CD14-positive monocyte (primary cell): ENCODE measurements at regions not wholly inside any gene's neighbourhood (a gene's known extent, or its start where the extent isn't known, plus 50 kb on each side); places are given as distances from the start of the nearest gene placed in this dataset.

Source experiments
- DNase-seq, 3 donors: peaks; one replicate each; pipeline ENCODE4 v3.0.0-alpha.2; 2011 to 2022
- H2AFZ ChIP-seq: 2 replicates; pipeline ENCODE4 v1.6.0; 2012; ENCODE audit warnings: mild to moderate bottlenecking, low read depth, low read length, inconsistent platforms; ENCODE audit not compliant: insufficient read depth, poor library complexity, severe bottlenecking
- H3K27ac ChIP-seq, 2 donors: 1 replicate in 1 of 2; 2 replicates in 1 of 2; pipeline ENCODE4 v1.5.1; 2012 to 2013; ENCODE audit warnings: low read length in 2 of 2, control low read depth in 1 of 2, inconsistent platforms in 1 of 2, low read depth in 1 of 2, mild to moderate bottlenecking in 1 of 2
- H3K27me3 ChIP-seq, 2 donors: one replicate each; pipeline versions ENCODE4 v1.6.0 to v1.6.1; 2011 to 2013; ENCODE audit warnings: low read length in 2 of 2; ENCODE audit not compliant: control insufficient read depth in 2 of 2, insufficient read depth in 2 of 2
- H3K36me3 ChIP-seq, 2 donors: replicated peaks in 1 of 2; 1 replicate in 1 of 2; 2 replicates in 1 of 2; pipeline versions ENCODE4 v1.5.1 to v1.6.1; 2012 to 2013; ENCODE audit warnings: low read length in 2 of 2, control low read depth in 1 of 2, inconsistent platforms in 1 of 2, mild to moderate bottlenecking in 1 of 2; ENCODE audit not compliant: insufficient read depth in 2 of 2, control insufficient read depth in 1 of 2
- H3K4me1 ChIP-seq, 2 donors: 1 replicate in 1 of 2; 2 replicates in 1 of 2; pipeline versions ENCODE4 v1.5.1 to v1.6.1; 2012 to 2013; ENCODE audit warnings: low read length in 2 of 2, control low read depth in 1 of 2, inconsistent platforms in 1 of 2, mild to moderate bottlenecking in 1 of 2, moderate library complexity in 1 of 2; ENCODE audit not compliant: insufficient read depth in 2 of 2, control insufficient read depth in 1 of 2
- H3K4me2 ChIP-seq: replicated peaks from 2 replicates; pipeline ENCODE3; 2012; ENCODE audit warnings: low read length, moderate library complexity, mild to moderate bottlenecking; ENCODE audit not compliant: poor library complexity, severe bottlenecking; ENCODE audit errors: extremely low read depth
- H3K4me3 ChIP-seq, 3 experiments: fragments of 200-600 bp in 1 of 3; sonication (generic) in 1 of 3; replicated peaks in 1 of 3; 1 replicate in 2 of 3; 2 replicates in 1 of 3; pipeline ENCODE4 v1.5.1; 2011 to 2013; ENCODE audit warnings: low read length in 3 of 3, mild to moderate bottlenecking in 3 of 3, control low read depth in 2 of 3, low read depth in 2 of 3, inconsistent platforms in 1 of 3, moderate library complexity in 1 of 3
- H3K79me2 ChIP-seq: 2 replicates; pipeline ENCODE4 v1.6.0; 2012; ENCODE audit warnings: mild to moderate bottlenecking, control low read depth, inconsistent platforms, low read length, moderate library complexity; ENCODE audit not compliant: insufficient read depth
- H3K9ac ChIP-seq: 2 replicates; pipeline ENCODE4 v1.6.0; 2017; ENCODE audit warnings: low read length, mild to moderate bottlenecking; ENCODE audit not compliant: insufficient read depth, poor library complexity, severe bottlenecking
- H3K9me3 ChIP-seq, 2 donors: replicated peaks in 1 of 2; 1 replicate in 1 of 2; 2 replicates in 1 of 2; pipeline versions ENCODE4 v1.5.1 to v1.6.1; 2012 to 2013; ENCODE audit warnings: low read length in 2 of 2, control low read depth in 1 of 2; ENCODE audit not compliant: control insufficient read depth in 1 of 2, insufficient read depth in 1 of 2
- H4K20me1 ChIP-seq: 2 replicates; pipeline ENCODE4 v1.6.0; 2012; ENCODE audit warnings: mild to moderate bottlenecking, low read length, control low read depth, moderate library complexity; ENCODE audit not compliant: insufficient read depth
- H3K27ac Mint-ChIP-seq, 7 donors: one replicate each; pipeline ENCODE4 v1.8.0; 2020; ENCODE audit warnings: mild to moderate bottlenecking in 7 of 7, mixed read lengths in 7 of 7, moderate library complexity in 6 of 7, inconsistent platforms in 2 of 7
- H3K27me3 Mint-ChIP-seq, 3 donors: one replicate each; pipeline ENCODE4 v1.8.0; 2021 to 2022; ENCODE audit warnings: low read depth in 3 of 3, mild to moderate bottlenecking in 3 of 3, mixed read lengths in 3 of 3, moderate library complexity in 3 of 3, inconsistent platforms in 1 of 3
- H3K36me3 Mint-ChIP-seq, 2 donors: one replicate each; pipeline ENCODE4 v1.8.0; 2020; ENCODE audit warnings: mixed read lengths in 2 of 2, inconsistent platforms in 1 of 2, mild to moderate bottlenecking in 1 of 2
- H3K4me1 Mint-ChIP-seq: one replicate; pipeline ENCODE4 v1.8.0; 2020; ENCODE audit warnings: mild to moderate bottlenecking, mixed read lengths
- H3K4me3 Mint-ChIP-seq, 2 donors: one replicate each; pipeline ENCODE4 v1.8.0; 2020; ENCODE audit warnings: mild to moderate bottlenecking in 2 of 2, mixed read lengths in 2 of 2, moderate library complexity in 1 of 2
- H3K9me3 Mint-ChIP-seq, 7 donors: one replicate each; pipeline ENCODE4 v1.8.0; 2020 to 2022; ENCODE audit warnings: mixed read lengths in 7 of 7, mild to moderate bottlenecking in 6 of 7, moderate library complexity in 6 of 7, inconsistent platforms in 2 of 7
- WGBS: methylation state at CpG from one replicate; pipeline ENCODE4 v1.1.5; 2013; ENCODE audit warnings: missing lambda C conversion rate; ENCODE audit not compliant: insufficient coverage; 5-methylcytosine and 5-hydroxymethylcytosine counted together
- intact Hi-C, 2 donors: fragments of 100-400 bp; cut with micrococcal nuclease; formaldehyde crosslinking; loops; one replicate each; pipeline versions ENCODE4 v1.15.0 to v1.15.1; 2023
- TF ChIP-seq, protein P1 (sequence below): fragments of 200-600 bp; IDR thresholded peaks from one replicate; pipeline ENCODE4 v1.8.0; 2022; ENCODE audit warnings: antibody characterized with exemption, mild to moderate bottlenecking

DNA sequence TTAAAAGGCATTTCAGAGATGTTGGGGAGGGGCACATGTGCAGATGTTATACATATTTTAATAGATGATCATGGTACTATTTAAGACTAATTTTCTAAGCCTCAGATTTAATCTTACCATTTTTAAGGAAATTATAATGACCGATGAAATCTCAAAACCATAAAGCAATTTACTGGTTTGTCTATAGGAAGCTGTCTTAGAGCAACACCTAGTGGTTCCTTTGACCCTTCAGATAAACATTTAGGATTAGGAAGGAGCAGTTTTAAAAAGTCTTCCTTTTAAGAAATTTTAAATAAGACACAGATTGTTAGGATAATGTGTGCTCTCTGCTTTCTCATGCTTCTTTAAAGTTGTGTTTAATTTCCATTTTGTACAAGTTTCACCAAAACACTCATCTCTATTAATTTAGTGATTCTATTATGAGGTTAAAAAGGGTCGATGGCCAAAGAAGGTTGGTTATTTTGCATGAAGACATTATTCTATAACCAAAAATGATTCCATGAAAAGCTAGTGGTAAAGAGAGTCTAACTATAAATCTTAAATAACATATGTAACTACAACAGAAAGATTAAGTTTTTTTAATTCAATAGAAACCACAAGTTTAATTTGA is 376.4 kb downstream of the HACE1 start:
- Histone ChIP-seq H3K79me2 (no peaks in the 10 kb centered on the region), H3K9me3 (no peaks in the 10 kb centered on the region), H3K4me1 (no peaks in the 10 kb centered on the region), H3K27me3 (no peaks in the 10 kb centered on the region), H3K4me3 (no peak overlapping the region), H3K9ac (no peak overlapping the region), H3K36me3 (no peaks in the 10 kb centered on the region), H2AFZ (no peak overlapping the region), H3K4me2 (no peak overlapping the region), H3K27ac (no peak overlapping the region), H4K20me1 (no peaks in the 10 kb centered on the region)
- intact Hi-C loops, result no loop called here
- no peak for DNase-seq
- Mint-ChIP-seq H3K27me3 (peaks cover 0 to 5% (median 0%) of the 10 kb centered on the region in 3 donors), H3K27ac (no peak overlapping the region), H3K4me1 (no peaks in the 10 kb centered on the region), H3K9me3 (no peaks in the 10 kb centered on the region), H3K4me3 (no peak overlapping the region), H3K36me3 (no peaks in the 10 kb centered on the region)
- no CpG with 5 or more reads among the region's 2 CpGs for WGBS
- TF ChIP-seq, protein P1, sequence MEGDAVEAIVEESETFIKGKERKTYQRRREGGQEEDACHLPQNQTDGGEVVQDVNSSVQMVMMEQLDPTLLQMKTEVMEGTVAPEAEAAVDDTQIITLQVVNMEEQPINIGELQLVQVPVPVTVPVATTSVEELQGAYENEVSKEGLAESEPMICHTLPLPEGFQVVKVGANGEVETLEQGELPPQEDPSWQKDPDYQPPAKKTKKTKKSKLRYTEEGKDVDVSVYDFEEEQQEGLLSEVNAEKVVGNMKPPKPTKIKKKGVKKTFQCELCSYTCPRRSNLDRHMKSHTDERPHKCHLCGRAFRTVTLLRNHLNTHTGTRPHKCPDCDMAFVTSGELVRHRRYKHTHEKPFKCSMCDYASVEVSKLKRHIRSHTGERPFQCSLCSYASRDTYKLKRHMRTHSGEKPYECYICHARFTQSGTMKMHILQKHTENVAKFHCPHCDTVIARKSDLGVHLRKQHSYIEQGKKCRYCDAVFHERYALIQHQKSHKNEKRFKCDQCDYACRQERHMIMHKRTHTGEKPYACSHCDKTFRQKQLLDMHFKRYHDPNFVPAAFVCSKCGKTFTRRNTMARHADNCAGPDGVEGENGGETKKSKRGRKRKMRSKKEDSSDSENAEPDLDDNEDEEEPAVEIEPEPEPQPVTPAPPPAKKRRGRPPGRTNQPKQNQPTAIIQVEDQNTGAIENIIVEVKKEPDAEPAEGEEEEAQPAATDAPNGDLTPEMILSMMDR, result no peak

DNA sequence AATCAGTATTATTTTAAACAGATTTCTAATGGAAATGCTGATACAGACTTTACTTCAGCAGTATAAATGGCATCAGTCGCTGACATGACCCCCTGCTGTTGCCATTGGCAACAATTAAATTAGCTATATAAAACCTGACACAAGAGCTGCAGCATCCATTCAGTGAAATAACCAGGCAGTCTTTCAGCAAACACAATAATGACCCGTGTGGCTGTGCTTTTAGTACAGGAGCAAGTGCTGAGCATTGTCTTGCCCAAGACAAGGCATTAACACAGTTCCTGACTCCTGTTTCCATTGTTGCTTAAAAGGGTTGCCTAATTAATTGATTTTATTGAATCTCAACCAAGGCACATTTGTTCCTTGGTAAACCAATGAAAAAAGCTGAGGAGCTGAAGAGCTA is 382.1 kb downstream of the HACE1 start:
- Histone ChIP-seq H3K9ac (no peak overlapping the region), H3K4me1 (no peaks in the 10 kb centered on the region), H2AFZ (no peak overlapping the region), H3K4me3 (no peak overlapping the region), H3K4me2 (no peak overlapping the region), H3K27me3 (no peaks in the 10 kb centered on the region), H4K20me1 (no peaks in the 10 kb centered on the region), H3K36me3 (no peaks in the 10 kb centered on the region), H3K27ac (no peak overlapping the region), H3K79me2 (no peaks in the 10 kb centered on the region), H3K9me3 (no peaks in the 10 kb centered on the region)
- intact Hi-C loops, result no loop called here
- no peak overlapping the region for H3K27ac Mint-ChIP-seq
- no peaks in the 10 kb centered on the region for H3K36me3 Mint-ChIP-seq
- H3K4me1 Mint-ChIP-seq, result no peaks in the 10 kb centered on the region
- WGBS, result 83% methylated on average over 1 of the region's 2 CpGs
- H3K9me3 Mint-ChIP-seq, result no peaks in the 10 kb centered on the region
- TF ChIP-seq, protein P1, result no peak
- DNase-seq, result no peak
- H3K4me3 Mint-ChIP-seq, result no peak overlapping the region
- H3K27me3 Mint-ChIP-seq, result peaks cover 2 to 7% (median 4%) of the 10 kb centered on the region in 3 donors
